CD14-positive monocyte (primary cell): ENCODE measurements at regions not wholly inside any gene's neighbourhood (a gene's known extent, or its start where the extent isn't known, plus 50 kb on each side); places are given as distances from the start of the nearest gene placed in this dataset.

ENCODE experiments used
- DNase-seq, 3 donors: peaks; one replicate each; pipeline ENCODE4 v3.0.0-alpha.2; 2011 to 2022
- H2AFZ ChIP-seq: 2 replicates; pipeline ENCODE4 v1.6.0; 2012; ENCODE audit warnings: mild to moderate bottlenecking, low read depth, low read length, inconsistent platforms; ENCODE audit not compliant: insufficient read depth, poor library complexity, severe bottlenecking
- H3K27ac ChIP-seq, 2 donors: 1 replicate in 1 of 2; 2 replicates in 1 of 2; pipeline ENCODE4 v1.5.1; 2012 to 2013; ENCODE audit warnings: low read length in 2 of 2, control low read depth in 1 of 2, inconsistent platforms in 1 of 2, low read depth in 1 of 2, mild to moderate bottlenecking in 1 of 2
- H3K27me3 ChIP-seq, 2 donors: one replicate each; pipeline versions ENCODE4 v1.6.0 to v1.6.1; 2011 to 2013; ENCODE audit warnings: low read length in 2 of 2; ENCODE audit not compliant: control insufficient read depth in 2 of 2, insufficient read depth in 2 of 2
- H3K36me3 ChIP-seq, 2 donors: replicated peaks in 1 of 2; 1 replicate in 1 of 2; 2 replicates in 1 of 2; pipeline versions ENCODE4 v1.5.1 to v1.6.1; 2012 to 2013; ENCODE audit warnings: low read length in 2 of 2, control low read depth in 1 of 2, inconsistent platforms in 1 of 2, mild to moderate bottlenecking in 1 of 2; ENCODE audit not compliant: insufficient read depth in 2 of 2, control insufficient read depth in 1 of 2
- H3K4me1 ChIP-seq, 2 donors: 1 replicate in 1 of 2; 2 replicates in 1 of 2; pipeline versions ENCODE4 v1.5.1 to v1.6.1; 2012 to 2013; ENCODE audit warnings: low read length in 2 of 2, control low read depth in 1 of 2, inconsistent platforms in 1 of 2, mild to moderate bottlenecking in 1 of 2, moderate library complexity in 1 of 2; ENCODE audit not compliant: insufficient read depth in 2 of 2, control insufficient read depth in 1 of 2
- H3K4me2 ChIP-seq: replicated peaks from 2 replicates; pipeline ENCODE3; 2012; ENCODE audit warnings: low read length, moderate library complexity, mild to moderate bottlenecking; ENCODE audit not compliant: poor library complexity, severe bottlenecking; ENCODE audit errors: extremely low read depth
- H3K4me3 ChIP-seq, 3 experiments: fragments of 200-600 bp in 1 of 3; sonication (generic) in 1 of 3; replicated peaks in 1 of 3; 1 replicate in 2 of 3; 2 replicates in 1 of 3; pipeline ENCODE4 v1.5.1; 2011 to 2013; ENCODE audit warnings: low read length in 3 of 3, mild to moderate bottlenecking in 3 of 3, control low read depth in 2 of 3, low read depth in 2 of 3, inconsistent platforms in 1 of 3, moderate library complexity in 1 of 3
- H3K79me2 ChIP-seq: 2 replicates; pipeline ENCODE4 v1.6.0; 2012; ENCODE audit warnings: mild to moderate bottlenecking, control low read depth, inconsistent platforms, low read length, moderate library complexity; ENCODE audit not compliant: insufficient read depth
- H3K9ac ChIP-seq: 2 replicates; pipeline ENCODE4 v1.6.0; 2017; ENCODE audit warnings: low read length, mild to moderate bottlenecking; ENCODE audit not compliant: insufficient read depth, poor library complexity, severe bottlenecking
- H3K9me3 ChIP-seq, 2 donors: replicated peaks in 1 of 2; 1 replicate in 1 of 2; 2 replicates in 1 of 2; pipeline versions ENCODE4 v1.5.1 to v1.6.1; 2012 to 2013; ENCODE audit warnings: low read length in 2 of 2, control low read depth in 1 of 2; ENCODE audit not compliant: control insufficient read depth in 1 of 2, insufficient read depth in 1 of 2
- H4K20me1 ChIP-seq: 2 replicates; pipeline ENCODE4 v1.6.0; 2012; ENCODE audit warnings: mild to moderate bottlenecking, low read length, control low read depth, moderate library complexity; ENCODE audit not compliant: insufficient read depth
- H3K27ac Mint-ChIP-seq, 7 donors: one replicate each; pipeline ENCODE4 v1.8.0; 2020; ENCODE audit warnings: mild to moderate bottlenecking in 7 of 7, mixed read lengths in 7 of 7, moderate library complexity in 6 of 7, inconsistent platforms in 2 of 7
- H3K27me3 Mint-ChIP-seq, 3 donors: one replicate each; pipeline ENCODE4 v1.8.0; 2021 to 2022; ENCODE audit warnings: low read depth in 3 of 3, mild to moderate bottlenecking in 3 of 3, mixed read lengths in 3 of 3, moderate library complexity in 3 of 3, inconsistent platforms in 1 of 3
- H3K36me3 Mint-ChIP-seq, 2 donors: one replicate each; pipeline ENCODE4 v1.8.0; 2020; ENCODE audit warnings: mixed read lengths in 2 of 2, inconsistent platforms in 1 of 2, mild to moderate bottlenecking in 1 of 2
- H3K4me1 Mint-ChIP-seq: one replicate; pipeline ENCODE4 v1.8.0; 2020; ENCODE audit warnings: mild to moderate bottlenecking, mixed read lengths
- H3K4me3 Mint-ChIP-seq, 2 donors: one replicate each; pipeline ENCODE4 v1.8.0; 2020; ENCODE audit warnings: mild to moderate bottlenecking in 2 of 2, mixed read lengths in 2 of 2, moderate library complexity in 1 of 2
- H3K9me3 Mint-ChIP-seq, 7 donors: one replicate each; pipeline ENCODE4 v1.8.0; 2020 to 2022; ENCODE audit warnings: mixed read lengths in 7 of 7, mild to moderate bottlenecking in 6 of 7, moderate library complexity in 6 of 7, inconsistent platforms in 2 of 7
- CTCF ChIP-seq: fragments of 200-600 bp; IDR thresholded peaks from one replicate; pipeline ENCODE4 v1.8.0; 2022; ENCODE audit warnings: antibody characterized with exemption, mild to moderate bottlenecking
- WGBS: methylation state at CpG from one replicate; pipeline ENCODE4 v1.1.5; 2013; ENCODE audit warnings: missing lambda C conversion rate; ENCODE audit not compliant: insufficient coverage; 5-methylcytosine and 5-hydroxymethylcytosine counted together
- intact Hi-C, 2 donors: fragments of 100-400 bp; cut with micrococcal nuclease; formaldehyde crosslinking; loops; one replicate each; pipeline versions ENCODE4 v1.15.0 to v1.15.1; 2023

GRCh38 chr7:155380976-155381851 is 76.7 kb upstream of the EN2 start:
- no peaks in the 10 kb centered on the region for H3K36me3 ChIP-seq
- peaks cover 44 to 53% of the 10 kb centered on the region in 2 donors for H3K4me1 ChIP-seq
- Mint-ChIP-seq H3K4me1 (peaks cover 45% of the 10 kb centered on the region), H3K27ac (peak overlapping the region in 1 of 7 donors; percentile 56), H3K36me3 (peaks cover 4 to 20% of the 10 kb centered on the region in 2 donors), H3K9me3 (peaks cover 0 to 25% (median 8%) of the 10 kb centered on the region in 7 donors), H3K4me3 (peak overlapping the region; percentile 82 to 99), H3K27me3 (peaks cover 82 to 95% (median 90%) of the 10 kb centered on the region in 3 donors)
- no peak for DNase-seq
- peak overlapping the region; percentile 46 for H2AFZ ChIP-seq
- peaks cover 2 to 29% of the 10 kb centered on the region in 2 donors for H3K9me3 ChIP-seq
- peak overlapping the region; percentile 76 for H3K4me2 ChIP-seq
- intact Hi-C loops: no loop called here
- H3K27me3 ChIP-seq: peaks cover 60 to 85% of the 10 kb centered on the region in 2 donors
- peak overlapping the region in 1 of 3 experiments; percentile 69 for H3K4me3 ChIP-seq
- no peaks in the 10 kb centered on the region for H3K79me2 ChIP-seq
- 2% methylated on average over 32 of the region's 42 CpGs for WGBS
- H3K9ac ChIP-seq: peak overlapping the region; percentile 21
- no peaks in the 10 kb centered on the region for H4K20me1 ChIP-seq
- TF ChIP-seq CTCF: no peak
- no peak overlapping the region for H3K27ac ChIP-seq

- Histone ChIP-seq H3K9ac (peak overlapping the region; percentile 21), H3K36me3 (no peaks in the 10 kb centered on the region), H4K20me1 (no peaks in the 10 kb centered on the region), H3K4me2 (peak overlapping the region; percentile 76), H3K27ac (no peak overlapping the region), H3K9me3 (peaks cover 2 to 28% of the 10 kb centered on the region in 2 donors), H3K79me2 (no peaks in the 10 kb centered on the region), H3K4me3 (peak overlapping the region in 2 of 3 experiments; percentile 2 to 69), H2AFZ (peak overlapping the region; percentile 46), H3K27me3 (peaks cover 51 to 83% of the 10 kb centered on the region in 2 donors), H3K4me1 (peaks cover 44 to 53% of the 10 kb centered on the region in 2 donors)
- intact Hi-C loops: no loop called here
- Mint-ChIP-seq H3K27ac (no peak overlapping the region), H3K9me3 (peaks cover 0 to 25% (median 7%) of the 10 kb centered on the region in 7 donors), H3K36me3 (peaks cover 4 to 18% of the 10 kb centered on the region in 2 donors), H3K27me3 (peaks cover 75 to 95% (median 89%) of the 10 kb centered on the region in 3 donors), H3K4me1 (peaks cover 44% of the 10 kb centered on the region), H3K4me3 (peak overlapping the region; percentile 82 to 99)
- DNase-seq: peak in 2 of 3 donors; percentile 22 to 62
- no peak for TF ChIP-seq CTCF
- 3% methylated on average over 70 of the region's 75 CpGs for WGBS
These were observed 75.8 kb upstream of the EN2 start for GRCh38 chr7:155381852-155382801.
